PC-9 (cell line): ENCODE measurements at regions not wholly inside any gene's neighbourhood (a gene's known extent, or its start where the extent isn't known, plus 50 kb on each side); places are given as distances from the start of the nearest gene placed in this dataset.

Experiments
- EZH2 ChIP-seq: fragments of 200-600 bp; sonication (generic); IDR thresholded peaks from 2 replicates; pipeline ENCODE4 v1.8.0; 2017; ENCODE audit warnings: antibody characterized with exemption, low read depth
- TF ChIP-seq, protein P1 (sequence below): fragments of 200-600 bp; sonication (generic); conservative IDR thresholded peaks from 2 replicates; pipeline ENCODE4 v1.6.1; 2017; ENCODE audit warnings: mixed run types, antibody characterized with exemption, mild to moderate bottlenecking, moderate library complexity

DNA sequence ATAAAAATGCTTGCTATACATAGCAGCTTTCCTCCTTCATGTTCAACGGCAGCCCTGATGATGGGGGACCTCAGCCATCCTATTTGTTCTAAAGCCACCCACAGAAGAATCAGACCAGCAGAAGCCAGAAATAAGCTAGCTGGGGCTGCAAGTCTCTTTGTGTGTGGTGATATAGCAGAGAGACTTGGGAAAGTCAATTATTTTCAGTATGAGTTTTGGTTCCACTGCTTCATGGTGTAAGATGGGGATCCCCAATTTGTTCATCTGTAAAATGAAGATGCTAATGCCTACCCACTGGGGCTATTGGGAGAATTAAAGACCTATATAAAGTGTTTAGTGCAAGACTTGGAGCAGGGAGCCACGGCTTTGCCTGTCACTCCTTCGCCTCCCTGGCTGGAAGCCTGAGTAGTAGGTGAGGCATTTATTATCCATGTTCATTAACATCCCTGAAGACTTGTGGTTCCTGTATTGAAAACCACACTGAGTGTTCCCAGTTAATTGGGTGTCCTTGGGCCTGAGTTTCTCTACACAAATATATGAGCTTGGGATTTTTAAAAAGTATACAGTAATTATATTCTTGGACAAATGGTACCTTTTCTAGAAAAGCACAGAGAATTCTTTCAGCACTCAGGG is 210.1 kb upstream of the SLC24A2 start:
- no peak for TF ChIP-seq EZH2
- TF ChIP-seq, protein P1, sequence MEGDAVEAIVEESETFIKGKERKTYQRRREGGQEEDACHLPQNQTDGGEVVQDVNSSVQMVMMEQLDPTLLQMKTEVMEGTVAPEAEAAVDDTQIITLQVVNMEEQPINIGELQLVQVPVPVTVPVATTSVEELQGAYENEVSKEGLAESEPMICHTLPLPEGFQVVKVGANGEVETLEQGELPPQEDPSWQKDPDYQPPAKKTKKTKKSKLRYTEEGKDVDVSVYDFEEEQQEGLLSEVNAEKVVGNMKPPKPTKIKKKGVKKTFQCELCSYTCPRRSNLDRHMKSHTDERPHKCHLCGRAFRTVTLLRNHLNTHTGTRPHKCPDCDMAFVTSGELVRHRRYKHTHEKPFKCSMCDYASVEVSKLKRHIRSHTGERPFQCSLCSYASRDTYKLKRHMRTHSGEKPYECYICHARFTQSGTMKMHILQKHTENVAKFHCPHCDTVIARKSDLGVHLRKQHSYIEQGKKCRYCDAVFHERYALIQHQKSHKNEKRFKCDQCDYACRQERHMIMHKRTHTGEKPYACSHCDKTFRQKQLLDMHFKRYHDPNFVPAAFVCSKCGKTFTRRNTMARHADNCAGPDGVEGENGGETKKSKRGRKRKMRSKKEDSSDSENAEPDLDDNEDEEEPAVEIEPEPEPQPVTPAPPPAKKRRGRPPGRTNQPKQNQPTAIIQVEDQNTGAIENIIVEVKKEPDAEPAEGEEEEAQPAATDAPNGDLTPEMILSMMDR, result no peak
